GM10248 (cell line): ENCODE measurements at regions not wholly inside any gene's neighbourhood (a gene's known extent, or its start where the extent isn't known, plus 50 kb on each side); places are given as distances from the start of the nearest gene placed in this dataset.
"Not testable (repeated sequence)": the region's sequence is repeated elsewhere in the genome, so short reads cannot be mapped to it uniquely, and the experiment has no call there.

Experiments
- CTCF ChIA-PET: fragments of 300-600 bp; sonication (Branson Sonifier 250); formaldehyde crosslinking; extraction: SDS; loops from one replicate; lab custom pipeline; 2021; ENCODE audit warnings: antibody characterized with exemption; lab: Yijun Ruan, JAX
- POLR2A ChIA-PET: fragments of 350-650 bp; sonication (Branson Sonifier 250); formaldehyde crosslinking; extraction: SDS; loops from one replicate; lab custom pipeline; 2020; ENCODE audit warnings: antibody characterized with exemption; lab: Yijun Ruan, JAX
- DNase-seq: peaks from one replicate; pipeline ENCODE4 v3.0.0; 2012; ENCODE audit errors: extremely low spot score
- CTCF ChIP-seq: IDR thresholded peaks from 2 replicates; pipeline ENCODE4 v1.5.1; 2012; ENCODE audit warnings: mild to moderate bottlenecking, low read depth; ENCODE audit errors: extremely low read depth, missing control alignments, control extremely low read depth

DNA sequence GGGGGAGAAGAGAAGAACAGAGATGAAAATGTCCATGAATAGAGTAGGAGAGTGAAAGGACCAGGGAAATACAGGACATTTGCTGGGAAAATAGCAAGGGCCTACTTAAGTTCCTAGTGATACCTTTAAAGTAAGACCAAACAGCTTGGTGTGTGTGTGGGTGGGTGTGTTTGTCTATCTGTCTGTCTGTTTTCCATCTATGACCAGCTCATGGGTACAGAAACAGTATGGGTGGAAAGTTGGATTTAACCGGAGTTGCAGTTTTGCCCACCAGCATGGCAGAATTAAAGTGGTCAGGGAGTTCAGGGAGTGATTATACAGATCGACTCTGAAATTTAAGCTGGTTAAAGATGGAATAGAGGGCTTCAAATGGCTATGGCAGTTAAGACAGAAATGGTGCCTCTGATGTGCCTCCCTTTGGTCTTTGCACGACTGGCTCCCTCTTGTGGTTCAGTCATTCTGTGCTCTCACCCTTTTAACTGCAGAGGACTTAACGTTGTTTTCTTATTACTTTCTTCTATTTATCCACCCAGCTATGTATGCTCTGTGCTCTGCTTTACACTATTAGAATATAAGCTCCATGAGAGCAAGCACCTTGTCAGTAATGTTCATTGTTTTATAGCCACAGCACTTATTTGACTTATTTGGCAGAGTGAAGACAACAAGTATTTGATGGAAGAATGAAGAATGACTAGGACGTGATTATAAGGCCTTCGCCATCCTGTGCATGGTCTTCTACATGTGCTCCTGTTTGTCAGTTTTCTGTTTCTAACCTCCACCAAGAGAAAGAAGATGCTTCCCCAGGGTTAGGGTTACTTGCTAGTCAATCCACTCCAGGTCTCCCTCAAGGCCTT, 72.7 kb upstream of the AK4 start:
- peak; percentile 76 for TF ChIP-seq CTCF
- peak; percentile 65 for DNase-seq
- ChIA-PET POLR2A (no interaction called here), CTCF (interaction anchor here (0.6 to 4.4 kb wide), 29 partner anchors 9 to 805 kb away, joined by 3 to 53 read pairs (median 3); no protein-coding TSS in a partner anchor)

- ChIA-PET POLR2A (no interaction called here), CTCF (interaction anchor here (1.7 to 4.4 kb wide), 2 partner anchors 13 to 131 kb away, joined by 4 to 53 read pairs; no protein-coding TSS in a partner anchor)
- no peak for TF ChIP-seq CTCF
- no peak for DNase-seq
Observed at GRCh38 chr1:65077369-65077768, 70.6 kb upstream of the AK4 start.

DNA sequence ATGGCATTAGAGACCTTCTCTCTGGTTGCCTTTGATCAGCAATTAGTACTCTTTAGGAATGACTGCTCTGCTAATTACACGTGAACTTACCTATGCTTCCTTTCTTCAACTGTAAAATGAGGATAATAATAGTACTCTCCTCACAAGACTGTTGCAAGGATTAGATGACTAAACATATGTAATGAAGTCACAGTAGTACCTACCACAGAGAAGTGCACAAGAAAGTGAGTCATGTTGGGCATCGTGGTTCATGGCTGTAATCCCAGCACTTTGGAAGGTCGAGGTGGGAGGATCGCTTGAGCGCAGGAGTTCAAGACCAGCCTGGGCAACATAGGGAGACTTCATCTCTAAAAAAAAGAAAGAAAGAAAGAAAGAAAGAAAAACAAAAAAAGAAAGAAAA, 68.1 kb upstream of the AK4 start:
- ChIA-PET CTCF (no interaction called here), POLR2A (no interaction called here)
- no peak for TF ChIP-seq CTCF
- no peak for DNase-seq

GRCh38 chr1:65082346-65083040, 65.5 kb upstream of the AK4 start:
- ChIA-PET CTCF (interaction anchor here (2.5 kb wide), 1 partner anchor 8 kb away, joined by 11 read pairs; no protein-coding TSS in a partner anchor), POLR2A (no interaction called here)
- DNase-seq, result no peak
- TF ChIP-seq CTCF, result no peak

GRCh38 chr1:65083263-65083896, 64.6 kb upstream of the AK4 start:
- CTCF ChIA-PET, result interaction anchor here (2.5 kb wide), 1 partner anchor 8 kb away, joined by 11 read pairs; no protein-coding TSS in a partner anchor
- no peak for TF ChIP-seq CTCF
- POLR2A ChIA-PET, result interaction anchor here (0.6 kb wide), 1 partner anchor 21 kb away, joined by 3 read pairs; no protein-coding TSS in a partner anchor
- DNase-seq, result no peak

- no peak for TF ChIP-seq CTCF
- CTCF ChIA-PET, result interaction anchor here (2.5 kb wide), 1 partner anchor 9 kb away, joined by 11 read pairs; no protein-coding TSS in a partner anchor
- no peak for DNase-seq
- POLR2A ChIA-PET, result interaction anchor here (0.6 kb wide), 1 partner anchor 20 kb away, joined by 3 read pairs; no protein-coding TSS in a partner anchor
Observed at GRCh38 chr1:65084066-65084465, 63.9 kb upstream of the AK4 start.

GRCh38 chr1:65087519-65087918, 60.5 kb upstream of the AK4 start:
- POLR2A ChIA-PET, result not testable (repeated sequence)

More at GRCh38 chr1:65087519-65087918, 60.5 kb upstream of the AK4 start:
- DNase-seq, result not testable (repeated sequence)
- CTCF ChIA-PET, result interaction anchor here (2.1 kb wide), 1 partner anchor 12 kb away, joined by 9 read pairs; no protein-coding TSS in a partner anchor
